H9 (cell line): ENCODE measurements at regions not wholly inside any gene's neighbourhood (a gene's known extent, or its start where the extent isn't known, plus 50 kb on each side); places are given as distances from the start of the nearest gene placed in this dataset.
A peak's percentile ranks its signal among the peaks of the same experiment; 100 is the strongest.

Source experiments
- DNase-seq: peaks from one replicate; pipeline ENCODE4 v3.0.0-alpha.2; 2017
- H2AFZ ChIP-seq: one replicate; pipeline ENCODE4 v1.6.1; 2013; ENCODE audit warnings: mild to moderate bottlenecking, low read length, control low read depth, moderate library complexity
- H2AK5ac ChIP-seq: 2 replicates; pipeline ENCODE4 v1.6.1; 2013; ENCODE audit warnings: low read length, control low read depth, mixed read lengths; ENCODE audit not compliant: insufficient read length
- H2BK120ac ChIP-seq: one replicate; pipeline ENCODE4 v1.6.1; 2013; ENCODE audit warnings: low read depth, mild to moderate bottlenecking, low read length, control low read depth, inconsistent platforms; ENCODE audit not compliant: poor library complexity, severe bottlenecking
- H2BK12ac ChIP-seq: 2 replicates; pipeline ENCODE4 v1.6.1; 2013; ENCODE audit warnings: low read length, control low read depth, mixed read lengths, low read depth; ENCODE audit not compliant: insufficient read length
- H2BK15ac ChIP-seq: 2 replicates; pipeline ENCODE4 v1.6.1; 2013; ENCODE audit warnings: low read depth, low read length, control low read depth
- H2BK20ac ChIP-seq: one replicate; pipeline ENCODE4 v1.6.1; 2013; ENCODE audit warnings: low read depth, mild to moderate bottlenecking, low read length, control low read depth, inconsistent platforms; ENCODE audit not compliant: poor library complexity, severe bottlenecking
- H2BK5ac ChIP-seq: 2 replicates; pipeline ENCODE4 v1.6.1; 2013; ENCODE audit warnings: low read length, control low read depth, mixed read lengths; ENCODE audit not compliant: insufficient read length
- H3K14ac ChIP-seq: 2 replicates; pipeline ENCODE4 v1.6.1; 2013; ENCODE audit warnings: low read length, control low read depth; ENCODE audit not compliant: insufficient read depth
- H3K18ac ChIP-seq: 2 replicates; pipeline ENCODE4 v1.6.1; 2013; ENCODE audit warnings: low read depth, mild to moderate bottlenecking, mixed read lengths, low read length, control low read depth; ENCODE audit not compliant: insufficient read length
- H3K23ac ChIP-seq: 2 replicates; pipeline ENCODE4 v1.6.1; 2013; ENCODE audit warnings: low read length, control low read depth, mixed read lengths, low read depth; ENCODE audit not compliant: insufficient read length
- H3K23me2 ChIP-seq: 2 replicates; pipeline ENCODE4 v1.6.1; 2013; ENCODE audit warnings: low read depth, mild to moderate bottlenecking, mixed read lengths, low read length, control low read depth; ENCODE audit not compliant: insufficient read length, poor library complexity, severe bottlenecking
- H3K27ac ChIP-seq: 2 replicates; pipeline ENCODE4 v1.5.1; 2013; ENCODE audit warnings: low read length, control low read depth, mixed read lengths, low read depth; ENCODE audit not compliant: insufficient read length
- H3K27me3 ChIP-seq: 2 replicates; pipeline ENCODE4 v1.6.1; 2013; ENCODE audit warnings: low read length, control low read depth, inconsistent platforms; ENCODE audit not compliant: insufficient read depth
- H3K4ac ChIP-seq: 2 replicates; pipeline ENCODE4 v1.6.1; 2013; ENCODE audit warnings: low read depth, mild to moderate bottlenecking, control low read depth, inconsistent platforms, low read length, moderate library complexity
- H3K4me1 ChIP-seq: 2 replicates; pipeline ENCODE4 v1.6.1; 2013; ENCODE audit warnings: low read length, control low read depth, inconsistent platforms; ENCODE audit not compliant: insufficient read depth
- H3K4me2 ChIP-seq: 2 replicates; pipeline ENCODE4 v1.6.1; 2013; ENCODE audit warnings: low read length, control low read depth, mixed read lengths; ENCODE audit not compliant: insufficient read length, insufficient read depth
- H3K56ac ChIP-seq: 2 replicates; pipeline ENCODE4 v1.6.1; 2013; ENCODE audit warnings: low read depth, mild to moderate bottlenecking, mixed read lengths, low read length, control low read depth; ENCODE audit not compliant: insufficient read length
- H3K79me1 ChIP-seq: 2 replicates; pipeline ENCODE4 v1.6.1; 2013; ENCODE audit warnings: low read depth, mild to moderate bottlenecking, moderate library complexity, low read length, control low read depth, inconsistent platforms; ENCODE audit not compliant: insufficient read depth, poor library complexity, severe bottlenecking
- H3K79me2 ChIP-seq: 2 replicates; pipeline ENCODE4 v1.6.1; 2013; ENCODE audit warnings: low read length, control low read depth, inconsistent platforms; ENCODE audit not compliant: insufficient read depth
- H3K9ac ChIP-seq: 2 replicates; pipeline ENCODE4 v1.6.1; 2013; ENCODE audit warnings: low read length, control low read depth, mixed read lengths; ENCODE audit not compliant: insufficient read length; ENCODE audit errors: extremely low read depth
- H3K9me3 ChIP-seq: one replicate; pipeline ENCODE4 v1.6.1; 2013; ENCODE audit warnings: low read depth, low read length, inconsistent platforms; ENCODE audit not compliant: control insufficient read depth
- H3T11ph ChIP-seq: one replicate; pipeline ENCODE4 v1.6.1; 2013; ENCODE audit warnings: mild to moderate bottlenecking, low read length, control low read depth, inconsistent platforms
- H4K20me1 ChIP-seq: one replicate; pipeline ENCODE4 v1.6.1; 2013; ENCODE audit not compliant: control insufficient read depth, insufficient read length, insufficient read depth
- H4K5ac ChIP-seq: 2 replicates; pipeline ENCODE4 v1.6.1; 2013; ENCODE audit warnings: low read depth, mild to moderate bottlenecking, mixed read lengths, low read length, control low read depth; ENCODE audit not compliant: insufficient read length
- H4K8ac ChIP-seq: replicated peaks from 2 replicates; pipeline ENCODE4 v1.6.1; 2013; ENCODE audit warnings: low read length, control low read depth, mixed read lengths, low read depth; ENCODE audit not compliant: insufficient read length
- H4K91ac ChIP-seq: 2 replicates; pipeline ENCODE4 v1.6.1; 2013; ENCODE audit warnings: low read depth, mild to moderate bottlenecking, moderate library complexity, mixed read lengths, low read length, control low read depth; ENCODE audit not compliant: insufficient read length
- H3K27ac Mint-ChIP-seq, 3 experiments: 2 replicates in 2 of 3; 3 replicates in 1 of 3; pipeline ENCODE4 v1.8.0; 2020 to 2021; ENCODE audit warnings: mixed read lengths in 3 of 3, mild to moderate bottlenecking in 1 of 3, moderate library complexity in 1 of 3
- H3K27me3 Mint-ChIP-seq: 2 replicates; pipeline ENCODE4 v1.8.0; 2021; ENCODE audit warnings: low read depth, mild to moderate bottlenecking, moderate library complexity, mixed read lengths
- H3K36me3 Mint-ChIP-seq, 3 experiments: 2 replicates in 2 of 3; 3 replicates in 1 of 3; pipeline ENCODE4 v1.8.0; 2020 to 2021; ENCODE audit warnings: low read depth in 3 of 3, mixed read lengths in 3 of 3; ENCODE audit not compliant: insufficient read depth in 1 of 3
- H3K4me1 Mint-ChIP-seq, 2 experiments: 2 replicates each; pipeline ENCODE4 v1.8.0; 2020; ENCODE audit warnings: mixed read lengths in 2 of 2
- H3K4me3 Mint-ChIP-seq, 2 experiments: 2 replicates in 1 of 2; 3 replicates in 1 of 2; pipeline ENCODE4 v1.8.0; 2020 to 2021; ENCODE audit warnings: mild to moderate bottlenecking in 2 of 2, mixed read lengths in 2 of 2, moderate library complexity in 1 of 2
- H3K9me3 Mint-ChIP-seq, 2 experiments: 2 replicates in 1 of 2; 3 replicates in 1 of 2; pipeline ENCODE4 v1.8.0; 2020; ENCODE audit warnings: mild to moderate bottlenecking in 2 of 2, mixed read lengths in 2 of 2, moderate library complexity in 1 of 2
- CTCF ChIP-seq: fragments of 200-600 bp; sonication (generic); conservative IDR thresholded peaks from 3 replicates; pipeline ENCODE4 v1.8.0; 2021; ENCODE audit warnings: antibody characterized with exemption, mild to moderate bottlenecking
- WGBS: extraction: QIAGEN DNeasy Blood & Tissue Kit; methylation state at CpG from one replicate; pipeline ENCODE4 v1.1.7; 2013; ENCODE audit warnings: missing lambda C conversion rate, low lambda C conversion rate, mixed read lengths; ENCODE audit not compliant: insufficient read length; ENCODE audit errors: extremely low coverage; 5-methylcytosine and 5-hydroxymethylcytosine counted together

- H2BK120ac ChIP-seq, result no peak overlapping the region
- no peak overlapping the region for H2AK5ac ChIP-seq
- no peak for TF ChIP-seq CTCF
- no peaks in the 10 kb centered on the region for H4K20me1 ChIP-seq
- H3K4me1 Mint-ChIP-seq, result peaks cover 16 to 17% of the 10 kb centered on the region in 2 experiments
- H3K9ac ChIP-seq, result no peak overlapping the region
- no peaks in the 10 kb centered on the region for H3K23me2 ChIP-seq
- H3K4me2 ChIP-seq, result no peak overlapping the region
- DNase-seq, result no peak
- peak overlapping the region in 1 of 3 experiments; percentile 27; a peak in 1 of 7 replicates for H3K27ac Mint-ChIP-seq
- H4K91ac ChIP-seq, result no peak overlapping the region
- H3K4me1 ChIP-seq, result no peaks in the 10 kb centered on the region
- H3T11ph ChIP-seq, result no peak overlapping the region
- H3K4ac ChIP-seq, result no peak overlapping the region
- no peak overlapping the region for H2BK5ac ChIP-seq
- no peaks in the 10 kb centered on the region for H3K9me3 ChIP-seq
- H3K27me3 Mint-ChIP-seq, result peaks cover 3% of the 10 kb centered on the region; the same call in 1 of the 2 replicates
- no peak overlapping the region for H3K4me3 Mint-ChIP-seq
- H3K79me2 ChIP-seq, result no peaks in the 10 kb centered on the region
- no peak overlapping the region for H2BK15ac ChIP-seq
- no peak overlapping the region for H2BK12ac ChIP-seq
- H2BK20ac ChIP-seq, result no peak overlapping the region
- no peak overlapping the region for H3K56ac ChIP-seq
- no CpG with 5 or more reads among the region's 1 CpG for WGBS
- no peak overlapping the region for H3K14ac ChIP-seq
- no peaks in the 10 kb centered on the region for H3K79me1 ChIP-seq
- H4K8ac ChIP-seq, result no peak overlapping the region
- H3K23ac ChIP-seq, result no peak overlapping the region
- no peak overlapping the region for H3K18ac ChIP-seq
- no peak overlapping the region for H3K27ac ChIP-seq
- H2AFZ ChIP-seq, result no peak overlapping the region
- no peaks in the 10 kb centered on the region for H3K9me3 Mint-ChIP-seq
- no peak overlapping the region for H4K5ac ChIP-seq
- no peaks in the 10 kb centered on the region for H3K27me3 ChIP-seq
- peaks cover 0 to 6% (median 5%) of the 10 kb centered on the region in 3 experiments; a peak in 1 of 7 replicates for H3K36me3 Mint-ChIP-seq
Measured at GRCh38 chr12:111089616-111090015, 169.2 kb upstream of the MYL2 start.
